ENCODE measurements at regions not wholly inside any gene's neighbourhood (a gene's known extent, or its start where the extent isn't known, plus 50 kb on each side); places are given as distances from the start of the nearest gene placed in this dataset.

- WGBS, 2 donors: 90 to 98% methylated on average over 11 of the region's 11 CpGs
- Histone ChIP-seq H3K4me3 (no peak overlapping the region), H3K9ac (ENCODE audit: insufficient read depth in 1 of 2, low read length in 2 of 2) (no peak overlapping the region), H3K36me3 (ENCODE audit: control insufficient read depth in 4 of 4, insufficient read depth in 4 of 4, low read length in 4 of 4) (no peaks in the 10 kb centered on the region), H3K27ac (ENCODE audit: low read depth in 1 of 2, low read length in 1 of 2) (no peak overlapping the region), H3K27me3 (ENCODE audit: control insufficient read depth in 3 of 3, insufficient read depth in 3 of 3, low read length in 2 of 3) (no peaks in the 10 kb centered on the region), H3K4me1 (ENCODE audit: control insufficient read depth in 5 of 5, insufficient read depth in 5 of 5, low read length in 5 of 5) (peaks cover 5 to 13% (median 6%) of the 10 kb centered on the region in 5 donors), H3K9me3 (ENCODE audit: control insufficient read depth in 4 of 4, insufficient read depth in 3 of 4, low read length in 3 of 4) (no peaks in the 10 kb centered on the region)
- TF ChIP-seq, protein P1, sequence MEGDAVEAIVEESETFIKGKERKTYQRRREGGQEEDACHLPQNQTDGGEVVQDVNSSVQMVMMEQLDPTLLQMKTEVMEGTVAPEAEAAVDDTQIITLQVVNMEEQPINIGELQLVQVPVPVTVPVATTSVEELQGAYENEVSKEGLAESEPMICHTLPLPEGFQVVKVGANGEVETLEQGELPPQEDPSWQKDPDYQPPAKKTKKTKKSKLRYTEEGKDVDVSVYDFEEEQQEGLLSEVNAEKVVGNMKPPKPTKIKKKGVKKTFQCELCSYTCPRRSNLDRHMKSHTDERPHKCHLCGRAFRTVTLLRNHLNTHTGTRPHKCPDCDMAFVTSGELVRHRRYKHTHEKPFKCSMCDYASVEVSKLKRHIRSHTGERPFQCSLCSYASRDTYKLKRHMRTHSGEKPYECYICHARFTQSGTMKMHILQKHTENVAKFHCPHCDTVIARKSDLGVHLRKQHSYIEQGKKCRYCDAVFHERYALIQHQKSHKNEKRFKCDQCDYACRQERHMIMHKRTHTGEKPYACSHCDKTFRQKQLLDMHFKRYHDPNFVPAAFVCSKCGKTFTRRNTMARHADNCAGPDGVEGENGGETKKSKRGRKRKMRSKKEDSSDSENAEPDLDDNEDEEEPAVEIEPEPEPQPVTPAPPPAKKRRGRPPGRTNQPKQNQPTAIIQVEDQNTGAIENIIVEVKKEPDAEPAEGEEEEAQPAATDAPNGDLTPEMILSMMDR (IDR thresholded peaks at IDR 0.05; ENCODE audit: control extremely low read depth, extremely low read depth): no peak
- DNase-seq (no peak), ATAC-seq (ENCODE audit: insufficient read depth, low FRiP score) (no peak)
Observed at GRCh38 chr9:129385211-129385934, 207.3 kb upstream of the IER5L start.

GRCh38 chr9:129384491-129385210 lies 206.6 kb upstream of the IER5L start:
- Histone ChIP-seq H3K4me1 (ENCODE audit: control insufficient read depth in 5 of 5, insufficient read depth in 5 of 5, low read length in 5 of 5) (peaks cover 5 to 18% (median 9%) of the 10 kb centered on the region in 5 donors), H3K27me3 (ENCODE audit: control insufficient read depth in 3 of 3, insufficient read depth in 3 of 3, low read length in 2 of 3) (no peaks in the 10 kb centered on the region), H3K27ac (ENCODE audit: low read depth in 1 of 2, low read length in 1 of 2) (peak overlapping the region in 1 of 2 donors; percentile 40), H3K9me3 (ENCODE audit: control insufficient read depth in 4 of 4, insufficient read depth in 3 of 4, low read length in 3 of 4) (no peaks in the 10 kb centered on the region), H3K4me3 (no peak overlapping the region), H3K36me3 (ENCODE audit: control insufficient read depth in 4 of 4, insufficient read depth in 4 of 4, low read length in 4 of 4) (no peaks in the 10 kb centered on the region), H3K9ac (ENCODE audit: insufficient read depth in 1 of 2, low read length in 2 of 2) (no peak overlapping the region)
- TF ChIP-seq, protein P1 (IDR thresholded peaks at IDR 0.05; ENCODE audit: control extremely low read depth, extremely low read depth): no peak
- WGBS, 2 donors: 94 to 95% methylated on average over 11 of the region's 11 CpGs
- DNase-seq (no peak), ATAC-seq (ENCODE audit: insufficient read depth, low FRiP score) (no peak)

DNA sequence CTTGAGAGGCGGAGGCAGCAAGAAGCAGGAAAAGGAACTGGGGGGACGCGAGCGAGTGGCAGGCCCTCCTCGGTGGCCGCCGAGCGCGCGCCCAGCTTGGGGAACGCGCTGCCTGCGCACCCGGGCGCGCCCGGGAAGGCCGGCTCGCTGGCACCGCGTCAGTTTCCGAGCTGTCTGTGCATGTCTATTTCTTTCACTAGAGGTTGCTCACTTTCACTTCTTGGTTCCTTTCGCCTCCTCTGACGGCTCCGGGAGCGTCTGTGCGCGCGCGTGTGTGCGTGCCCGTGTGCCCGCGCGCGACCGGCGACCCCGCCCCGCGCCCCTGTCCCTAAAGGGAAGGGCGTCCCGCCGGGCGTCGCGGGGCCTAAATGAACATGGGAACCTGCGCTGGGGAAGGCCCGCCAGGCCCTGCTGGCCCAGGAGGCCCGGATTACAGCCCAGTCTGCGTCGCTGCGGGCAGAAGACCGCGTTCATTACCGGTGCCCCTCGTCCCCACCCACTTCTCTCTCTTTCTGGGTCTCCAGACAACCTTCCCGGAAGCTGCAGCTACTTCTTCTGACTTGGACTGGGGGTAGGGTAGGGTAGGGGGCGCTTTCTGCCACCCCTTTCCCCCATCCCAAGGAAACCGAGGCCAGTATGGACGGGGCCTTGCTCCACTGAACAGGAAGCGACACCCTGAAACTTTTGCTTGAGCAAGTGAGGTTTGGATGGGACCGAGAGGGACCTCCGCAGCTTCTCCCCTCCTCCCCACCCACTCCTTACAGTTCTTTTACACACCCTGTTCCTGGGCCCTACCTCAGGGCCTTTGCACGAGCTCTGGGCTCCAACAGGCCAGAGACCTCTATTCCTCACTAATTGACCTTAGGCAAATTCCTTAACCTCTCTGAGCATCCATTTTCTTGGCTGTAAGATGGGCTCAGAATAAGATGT lies 205.8 kb upstream of the IER5L start:
- peak; percentile 91 to 95 (median 92) for DNase-seq
- WGBS, 2 donors: 5 to 9% methylated on average over 58 to 65 of the region's 65 CpGs
- Histone ChIP-seq H3K27me3 (ENCODE audit: control insufficient read depth in 3 of 3, insufficient read depth in 3 of 3, low read length in 2 of 3) (no peaks in the 10 kb centered on the region), H3K36me3 (ENCODE audit: control insufficient read depth in 4 of 4, insufficient read depth in 4 of 4, low read length in 4 of 4) (no peaks in the 10 kb centered on the region), H3K4me3 (peak overlapping the region; percentile 29), H3K9me3 (ENCODE audit: control insufficient read depth in 4 of 4, insufficient read depth in 3 of 4, low read length in 3 of 4) (no peaks in the 10 kb centered on the region), H3K27ac (ENCODE audit: low read depth in 1 of 2, low read length in 1 of 2) (peak overlapping the region; percentile 58 to 97), H3K9ac (ENCODE audit: insufficient read depth in 1 of 2, low read length in 2 of 2) (peak overlapping the region; percentile 55 to 79), H3K4me1 (ENCODE audit: control insufficient read depth in 5 of 5, insufficient read depth in 5 of 5, low read length in 5 of 5) (peaks cover 5 to 25% (median 14%) of the 10 kb centered on the region in 5 donors)
- TF ChIP-seq, protein P1 (IDR thresholded peaks at IDR 0.05; ENCODE audit: control extremely low read depth, extremely low read depth): no peak
- peak; percentile 80 for ATAC-seq (ENCODE audit: insufficient read depth, low FRiP score)

Measured in lung (tissue), 11 donors.